ENCODE measurements at regions not wholly inside any gene's neighbourhood (a gene's known extent, or its start where the extent isn't known, plus 50 kb on each side); places are given as distances from the start of the nearest gene placed in this dataset.

GRCh38 chr13:50377726-50378270 is 362.6 kb downstream of the KCNRG start:
- TF ChIP-seq CTCF (IDR thresholded peaks at IDR 0.05): no peak
- no peak for TF ChIP-seq ZFX (IDR thresholded peaks at IDR 0.05; ENCODE audit: borderline replicate concordance)
